ENCODE measurements at regions not wholly inside any gene's neighbourhood (a gene's known extent, or its start where the extent isn't known, plus 50 kb on each side); places are given as distances from the start of the nearest gene placed in this dataset.

- Histone ChIP-seq H3K27ac (ENCODE audit: low read depth, low read length) (no peak overlapping the region), H2AFZ (ENCODE audit: low read length) (no peak overlapping the region), H3K9me3 (ENCODE audit: low read depth, low read length) (no peaks in the 10 kb centered on the region), H3K4me2 (ENCODE audit: insufficient read depth, low read length) (no peak overlapping the region), H3K4me1 (ENCODE audit: insufficient read depth, low read length) (peaks cover 10% of the 10 kb centered on the region), H3K4me3 (ENCODE audit: insufficient read depth, low read length) (no peak overlapping the region), H3K27me3 (ENCODE audit: insufficient read depth, low read length) (no peaks in the 10 kb centered on the region), H3K79me2 (ENCODE audit: insufficient read depth, low read length) (no peaks in the 10 kb centered on the region), H4K20me1 (ENCODE audit: insufficient read depth, low read length) (no peaks in the 10 kb centered on the region), H3K36me3 (ENCODE audit: insufficient read depth, low read length) (no peaks in the 10 kb centered on the region)
- DNase-seq (ENCODE audit: insufficient read length, low spot score, missing footprints), result no peak
- TF ChIP-seq CTCF (IDR thresholded peaks at IDR 0.05; ENCODE audit: extremely low read depth, low read depth, low read length), result no peak
Measured at GRCh38 chr17:68660302-68660701, 59.1 kb upstream of the FAM20A start.

- Histone ChIP-seq H3K27ac (ENCODE audit: low read depth, low read length) (no peak overlapping the region), H3K4me2 (ENCODE audit: insufficient read depth, low read length) (no peak overlapping the region), H2AFZ (ENCODE audit: low read length) (no peak overlapping the region), H3K27me3 (ENCODE audit: insufficient read depth, low read length) (no peaks in the 10 kb centered on the region), H3K36me3 (ENCODE audit: insufficient read depth, low read length) (no peaks in the 10 kb centered on the region), H4K20me1 (ENCODE audit: insufficient read depth, low read length) (no peaks in the 10 kb centered on the region), H3K79me2 (ENCODE audit: insufficient read depth, low read length) (no peaks in the 10 kb centered on the region), H3K4me1 (ENCODE audit: insufficient read depth, low read length) (peaks cover 10% of the 10 kb centered on the region), H3K9me3 (ENCODE audit: low read depth, low read length) (no peaks in the 10 kb centered on the region), H3K4me3 (ENCODE audit: insufficient read depth, low read length) (no peak overlapping the region)
- DNase-seq (ENCODE audit: insufficient read length, low spot score, missing footprints), result no peak
- no peak for TF ChIP-seq CTCF (IDR thresholded peaks at IDR 0.05; ENCODE audit: extremely low read depth, low read depth, low read length)
Measured at GRCh38 chr17:68658999-68659780, 58.0 kb upstream of the FAM20A start.

GRCh38 chr17:68657576-68657975 lies 56.4 kb upstream of the FAM20A start:
- Histone ChIP-seq H3K4me1 (ENCODE audit: insufficient read depth, low read length) (peaks cover 10% of the 10 kb centered on the region), H3K4me3 (ENCODE audit: insufficient read depth, low read length) (no peak overlapping the region), H3K4me2 (ENCODE audit: insufficient read depth, low read length) (peak overlapping the region; percentile 34), H3K9me3 (ENCODE audit: low read depth, low read length) (no peaks in the 10 kb centered on the region), H3K36me3 (ENCODE audit: insufficient read depth, low read length) (no peaks in the 10 kb centered on the region), H3K27ac (ENCODE audit: low read depth, low read length) (no peak overlapping the region), H2AFZ (ENCODE audit: low read length) (no peak overlapping the region), H4K20me1 (ENCODE audit: insufficient read depth, low read length) (no peaks in the 10 kb centered on the region), H3K79me2 (ENCODE audit: insufficient read depth, low read length) (no peaks in the 10 kb centered on the region), H3K27me3 (ENCODE audit: insufficient read depth, low read length) (no peaks in the 10 kb centered on the region)
- no peak for DNase-seq (ENCODE audit: insufficient read length, low spot score, missing footprints)
- no peak for TF ChIP-seq CTCF (IDR thresholded peaks at IDR 0.05; ENCODE audit: extremely low read depth, low read depth, low read length)

GRCh38 chr17:68657166-68657565 lies 56.0 kb upstream of the FAM20A start:
- Histone ChIP-seq H3K4me3 (ENCODE audit: insufficient read depth, low read length) (no peak overlapping the region), H3K4me2 (ENCODE audit: insufficient read depth, low read length) (peak overlapping the region; percentile 34), H3K4me1 (ENCODE audit: insufficient read depth, low read length) (peaks cover 10% of the 10 kb centered on the region), H3K9me3 (ENCODE audit: low read depth, low read length) (no peaks in the 10 kb centered on the region), H3K27me3 (ENCODE audit: insufficient read depth, low read length) (no peaks in the 10 kb centered on the region), H3K36me3 (ENCODE audit: insufficient read depth, low read length) (no peaks in the 10 kb centered on the region), H4K20me1 (ENCODE audit: insufficient read depth, low read length) (no peaks in the 10 kb centered on the region), H3K79me2 (ENCODE audit: insufficient read depth, low read length) (no peaks in the 10 kb centered on the region), H3K27ac (ENCODE audit: low read depth, low read length) (no peak overlapping the region), H2AFZ (ENCODE audit: low read length) (no peak overlapping the region)
- no peak for TF ChIP-seq CTCF (IDR thresholded peaks at IDR 0.05; ENCODE audit: extremely low read depth, low read depth, low read length)
- DNase-seq (ENCODE audit: insufficient read length, low spot score, missing footprints), result no peak

Measured in osteoblast (primary cell).